GM13977 (cell line): ENCODE measurements at regions not wholly inside any gene's neighbourhood (a gene's known extent, or its start where the extent isn't known, plus 50 kb on each side); places are given as distances from the start of the nearest gene placed in this dataset.
"Not testable (repeated sequence)": the region's sequence is repeated elsewhere in the genome, so short reads cannot be mapped to it uniquely, and the experiment has no call there.

Experiments
- DNase-seq: peaks from one replicate; pipeline ENCODE4 v3.0.0; 2012; ENCODE audit warnings: low spot score
- in situ Hi-C: fragments of 300-500 bp; cut with MboI; formaldehyde crosslinking; loops from one replicate; pipeline ENCODE4 v1.12.0; 2022; ENCODE audit warnings: low sequenced_read_pairs, low pct_unique_long_range_greater_than_20kb, mixed read lengths, inconsistent platforms; ENCODE audit not compliant: unreplicated experiment
- TF ChIP-seq, protein P1 (sequence below): IDR thresholded peaks from 2 replicates; pipeline ENCODE4 v1.5.1; 2012; ENCODE audit warnings: mild to moderate bottlenecking, control low read depth; ENCODE audit not compliant: insufficient read depth; ENCODE audit errors: extremely low read depth, missing control alignments

DNA sequence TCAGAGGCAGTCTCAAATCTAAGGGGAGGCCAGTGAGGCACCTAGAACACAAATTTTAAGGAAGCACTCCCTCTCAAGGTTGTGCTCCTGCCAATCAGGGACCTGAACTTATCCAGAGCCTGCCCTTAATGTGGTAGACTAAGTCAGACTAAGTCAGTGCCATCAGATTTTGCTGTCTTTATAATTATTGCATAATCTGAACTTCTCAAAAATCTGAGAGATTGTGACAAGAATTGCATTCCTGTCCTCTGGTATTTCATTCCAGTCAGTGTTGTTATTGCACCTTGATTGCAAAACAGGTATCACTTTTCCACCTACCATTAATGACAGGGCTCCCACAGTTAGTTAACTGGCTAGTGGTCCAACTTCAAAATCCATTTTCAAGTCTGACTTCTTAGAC is 197.1 kb upstream of the HCN1 start:
- TF ChIP-seq, protein P1, sequence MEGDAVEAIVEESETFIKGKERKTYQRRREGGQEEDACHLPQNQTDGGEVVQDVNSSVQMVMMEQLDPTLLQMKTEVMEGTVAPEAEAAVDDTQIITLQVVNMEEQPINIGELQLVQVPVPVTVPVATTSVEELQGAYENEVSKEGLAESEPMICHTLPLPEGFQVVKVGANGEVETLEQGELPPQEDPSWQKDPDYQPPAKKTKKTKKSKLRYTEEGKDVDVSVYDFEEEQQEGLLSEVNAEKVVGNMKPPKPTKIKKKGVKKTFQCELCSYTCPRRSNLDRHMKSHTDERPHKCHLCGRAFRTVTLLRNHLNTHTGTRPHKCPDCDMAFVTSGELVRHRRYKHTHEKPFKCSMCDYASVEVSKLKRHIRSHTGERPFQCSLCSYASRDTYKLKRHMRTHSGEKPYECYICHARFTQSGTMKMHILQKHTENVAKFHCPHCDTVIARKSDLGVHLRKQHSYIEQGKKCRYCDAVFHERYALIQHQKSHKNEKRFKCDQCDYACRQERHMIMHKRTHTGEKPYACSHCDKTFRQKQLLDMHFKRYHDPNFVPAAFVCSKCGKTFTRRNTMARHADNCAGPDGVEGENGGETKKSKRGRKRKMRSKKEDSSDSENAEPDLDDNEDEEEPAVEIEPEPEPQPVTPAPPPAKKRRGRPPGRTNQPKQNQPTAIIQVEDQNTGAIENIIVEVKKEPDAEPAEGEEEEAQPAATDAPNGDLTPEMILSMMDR = no peak
- in situ Hi-C loops = no loop called here
- no peak for DNase-seq

DNA sequence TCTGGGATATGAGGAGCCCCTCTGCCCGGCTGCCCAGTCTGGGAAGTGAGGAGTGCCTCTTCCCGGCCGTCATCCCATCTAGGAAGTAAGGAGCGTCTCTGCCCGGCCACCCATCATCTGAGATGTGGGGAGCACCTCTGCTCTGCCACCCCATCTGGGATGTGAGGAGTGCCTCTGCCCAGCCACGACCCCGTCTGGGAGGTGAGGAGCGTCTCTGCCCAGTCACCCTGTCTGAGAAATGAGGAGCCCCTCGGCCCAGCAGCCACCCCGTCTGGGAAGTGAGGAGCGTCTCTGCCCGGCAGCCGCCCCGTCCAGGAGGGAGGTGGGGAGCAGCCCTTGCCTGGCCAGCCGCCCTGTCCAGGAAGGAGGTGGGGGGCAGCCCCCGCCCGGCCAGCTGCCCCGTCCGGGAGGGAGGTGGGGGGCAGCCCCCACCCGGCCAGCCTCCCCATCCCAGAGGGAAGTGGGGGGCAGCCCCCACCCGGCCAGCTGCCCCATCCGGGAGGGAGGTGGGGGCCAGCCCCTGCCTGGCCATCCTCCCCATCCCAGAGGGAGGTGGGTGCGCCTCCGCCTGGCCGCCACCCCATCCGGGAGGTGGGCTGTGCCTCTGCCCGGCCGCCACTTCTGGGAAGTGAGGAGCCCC is 194.4 kb upstream of the HCN1 start:
- in situ Hi-C loops, DNase-seq: not testable (repeated sequence)

- DNase-seq = no peak
- TF ChIP-seq, protein P1 = peak; percentile 8
- in situ Hi-C loops = no loop called here
Measured at GRCh38 chr5:45862763-45863162, 166.6 kb upstream of the HCN1 start.

DNA sequence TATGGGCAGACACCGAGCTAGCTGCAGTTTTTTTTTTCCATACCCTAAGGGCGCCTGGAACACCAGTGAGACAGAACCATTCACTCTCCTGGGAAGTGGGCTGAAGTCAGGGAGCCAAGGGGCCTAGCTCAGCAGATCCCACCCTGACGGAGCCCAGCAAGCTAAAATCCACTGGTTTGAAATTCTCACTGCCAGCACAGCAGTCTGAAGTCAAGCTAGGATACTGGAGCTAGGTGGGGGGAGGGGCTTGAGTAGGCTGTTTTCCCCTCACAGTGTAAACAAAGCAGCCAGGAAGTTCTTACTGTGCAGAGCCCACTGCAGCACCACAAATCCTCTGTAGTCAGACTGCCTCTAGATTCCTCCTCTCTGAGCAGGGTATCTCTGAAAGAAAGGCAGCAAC is 151.7 kb upstream of the HCN1 start:
- DNase-seq = no peak
- in situ Hi-C loops = no loop called here
- TF ChIP-seq, protein P1 = no peak

DNA sequence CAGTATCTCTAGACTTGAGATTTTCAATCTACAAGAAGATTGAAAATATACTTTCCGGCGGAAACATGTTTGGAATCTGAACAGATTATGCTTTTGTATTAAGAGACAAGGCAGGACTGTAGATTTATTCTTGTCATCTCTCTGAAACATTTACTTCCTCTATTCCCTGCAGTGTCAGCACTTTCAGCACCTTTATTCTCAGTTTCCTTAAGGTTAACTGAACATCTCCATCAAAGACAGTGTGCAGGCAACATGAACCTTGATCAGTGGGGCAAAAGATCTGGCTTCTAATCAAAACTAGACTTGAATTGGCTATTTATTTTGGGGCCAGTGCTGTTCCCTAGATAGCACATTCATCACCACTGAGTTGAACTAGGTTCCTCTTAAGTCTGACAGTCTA is 129.9 kb upstream of the HCN1 start:
- no peak for DNase-seq
- TF ChIP-seq, protein P1 = no peak
- in situ Hi-C loops = no loop called here

DNA sequence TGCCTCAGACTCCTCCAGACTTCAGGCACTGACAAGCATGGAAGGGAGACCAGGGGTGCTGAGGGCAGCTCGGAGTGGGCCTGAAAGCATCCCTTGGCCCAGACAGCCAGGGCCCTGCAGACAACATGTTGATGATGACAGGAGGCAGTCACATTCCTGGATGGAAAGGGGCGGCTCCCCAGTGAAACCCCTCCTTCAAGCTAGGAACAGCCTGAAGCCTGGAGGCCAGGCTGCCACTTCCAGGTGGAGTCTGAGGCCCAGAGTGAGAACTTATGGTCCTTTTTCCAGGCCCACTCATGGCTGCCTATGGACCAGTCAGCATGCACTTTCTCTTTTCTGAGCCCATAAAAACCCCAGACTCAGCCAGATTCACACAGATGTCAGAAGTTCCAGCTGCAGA is 104.2 kb upstream of the HCN1 start:
- DNase-seq = no peak
- TF ChIP-seq, protein P1 = no peak
- in situ Hi-C loops = no loop called here

GRCh38 chr5:45799388-45799787 is 103.2 kb upstream of the HCN1 start:
- DNase-seq = no peak
- TF ChIP-seq, protein P1 = no peak
- in situ Hi-C loops = no loop called here
